ENCODE measurements at regions not wholly inside any gene's neighbourhood (a gene's known extent, or its start where the extent isn't known, plus 50 kb on each side); places are given as distances from the start of the nearest gene placed in this dataset.

DNA sequence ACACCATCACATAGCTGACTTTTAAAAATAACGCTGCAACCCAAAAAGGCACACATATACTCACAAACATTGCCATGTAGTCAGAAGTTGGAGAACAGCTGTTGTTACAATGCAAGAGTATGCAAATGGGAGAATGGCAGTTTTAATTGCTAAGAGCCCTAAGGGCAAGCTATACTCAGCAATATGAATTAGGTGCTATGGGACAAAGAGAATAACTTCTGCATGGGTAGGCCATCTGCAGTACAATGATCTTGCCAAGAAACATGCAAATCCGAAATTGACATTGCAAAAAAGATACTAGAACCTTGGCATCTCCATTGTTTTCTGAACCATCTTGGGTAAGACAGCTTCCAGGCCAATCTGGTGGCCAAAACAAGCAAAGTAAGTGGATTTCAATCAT is 697.8 kb downstream of the LRRIQ3 start:
- ChIA-PET POLR2A (no interaction called here), CTCF (no interaction called here)
- DNase-seq (ENCODE audit: low read depth, low spot score) (no peak), FAIRE-seq (no peak)
- no peaks in the 10 kb centered on the region for H3K36me3 ChIP-seq (ENCODE audit: control insufficient read depth in 2 of 2, extremely low read depth in 1 of 2, insufficient read depth in 2 of 2, low read length in 2 of 2)
- H3K4me1 ChIP-seq (ENCODE audit: control insufficient read depth, extremely low read depth, insufficient read depth, low read length), result no peaks in the 10 kb centered on the region
- dilution Hi-C loops (cut with MboI; ENCODE audit: extremely low pct_ligation_motif_present, low sequenced_read_pairs), result no loop called here
- no peaks in the 10 kb centered on the region for H3K27me3 ChIP-seq (ENCODE audit: control insufficient read depth in 2 of 2, insufficient read depth in 2 of 2, low read length in 2 of 2)
- no peaks in the 10 kb centered on the region for H4K20me1 ChIP-seq (replicated peaks; ENCODE audit: control insufficient read depth, extremely low read depth, insufficient read depth, low read length)
- no TSS peak for BruUV-seq (replicated peaks)
- H2AFZ ChIP-seq (ENCODE audit: low read depth, low read length), result no peak overlapping the region
- H3K9me3 ChIP-seq (replicated peaks; ENCODE audit: control insufficient read depth, insufficient read depth, low read length), result no peaks in the 10 kb centered on the region
- no peak overlapping the region for H3K4me2 ChIP-seq (ENCODE audit: insufficient read depth, low read length)
- intact Hi-C loops (cut with micrococcal nuclease), result no loop called here
- no peak overlapping the region for H3K4me3 ChIP-seq (replicated peaks in 1 of 3; ENCODE audit: insufficient read depth in 1 of 3, low read depth in 1 of 3, low read length in 3 of 3)
- TF ChIP-seq POLR2A (IDR thresholded peaks at IDR 0.05; ENCODE audit: low read depth, low read length) (no peak), EZH2 (IDR thresholded peaks at IDR 0.05; ENCODE audit: borderline replicate concordance, low read depth, low read length, severe bottlenecking) (no peak), POLR2AphosphoS5 (IDR thresholded peaks at IDR 0.05; ENCODE audit: insufficient read depth, low read depth, low read length) (no peak)
- TF ChIP-seq, protein P1, sequence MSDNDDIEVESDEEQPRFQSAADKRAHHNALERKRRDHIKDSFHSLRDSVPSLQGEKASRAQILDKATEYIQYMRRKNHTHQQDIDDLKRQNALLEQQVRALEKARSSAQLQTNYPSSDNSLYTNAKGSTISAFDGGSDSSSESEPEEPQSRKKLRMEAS (IDR thresholded peaks at IDR 0.05; ENCODE audit: insufficient read depth, insufficient read length), result no peak
- TF ChIP-seq, protein P2, sequence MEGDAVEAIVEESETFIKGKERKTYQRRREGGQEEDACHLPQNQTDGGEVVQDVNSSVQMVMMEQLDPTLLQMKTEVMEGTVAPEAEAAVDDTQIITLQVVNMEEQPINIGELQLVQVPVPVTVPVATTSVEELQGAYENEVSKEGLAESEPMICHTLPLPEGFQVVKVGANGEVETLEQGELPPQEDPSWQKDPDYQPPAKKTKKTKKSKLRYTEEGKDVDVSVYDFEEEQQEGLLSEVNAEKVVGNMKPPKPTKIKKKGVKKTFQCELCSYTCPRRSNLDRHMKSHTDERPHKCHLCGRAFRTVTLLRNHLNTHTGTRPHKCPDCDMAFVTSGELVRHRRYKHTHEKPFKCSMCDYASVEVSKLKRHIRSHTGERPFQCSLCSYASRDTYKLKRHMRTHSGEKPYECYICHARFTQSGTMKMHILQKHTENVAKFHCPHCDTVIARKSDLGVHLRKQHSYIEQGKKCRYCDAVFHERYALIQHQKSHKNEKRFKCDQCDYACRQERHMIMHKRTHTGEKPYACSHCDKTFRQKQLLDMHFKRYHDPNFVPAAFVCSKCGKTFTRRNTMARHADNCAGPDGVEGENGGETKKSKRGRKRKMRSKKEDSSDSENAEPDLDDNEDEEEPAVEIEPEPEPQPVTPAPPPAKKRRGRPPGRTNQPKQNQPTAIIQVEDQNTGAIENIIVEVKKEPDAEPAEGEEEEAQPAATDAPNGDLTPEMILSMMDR (IDR thresholded peaks at IDR 0.05; ENCODE audit: extremely low read depth in 1 of 2, insufficient read depth in 1 of 2, low read depth in 1 of 2, low read length in 2 of 2), result no peak
- no peak overlapping the region for H3K9ac ChIP-seq (replicated peaks; ENCODE audit: extremely low read depth, insufficient read depth, low read length)
- H3K79me2 ChIP-seq (ENCODE audit: control insufficient read depth, insufficient read depth, low read length), result no peaks in the 10 kb centered on the region
- H3K27ac ChIP-seq (ENCODE audit: insufficient read depth, low read depth, low read length), result no peak overlapping the region
- H3K9me1 ChIP-seq (replicated peaks; ENCODE audit: control insufficient read depth, extremely low read depth, insufficient read depth, low read length), result no peaks in the 10 kb centered on the region

DNA sequence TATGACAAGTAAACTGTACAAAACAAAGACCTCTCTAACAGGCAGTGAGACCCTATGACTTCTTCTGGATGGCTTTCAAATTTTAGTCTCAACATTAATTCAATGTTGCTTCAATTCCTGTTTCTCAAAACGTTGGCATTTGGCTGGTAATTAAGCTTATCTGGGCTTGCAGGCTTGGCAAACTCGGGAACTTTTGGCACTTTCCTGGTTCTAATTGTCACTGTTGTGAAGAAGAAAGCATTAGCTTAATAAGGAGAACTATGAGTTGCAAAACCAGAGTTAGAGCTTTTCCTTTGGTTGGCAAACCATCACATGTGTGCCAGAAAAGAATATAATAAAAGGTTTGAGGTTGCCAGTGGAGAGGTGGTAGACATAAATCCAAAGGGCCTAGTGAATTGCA is 698.3 kb downstream of the LRRIQ3 start:
- no peak overlapping the region for H3K27ac ChIP-seq (ENCODE audit: insufficient read depth, low read depth, low read length)
- BruUV-seq (replicated peaks), result no TSS peak
- H3K27me3 ChIP-seq (ENCODE audit: control insufficient read depth in 2 of 2, insufficient read depth in 2 of 2, low read length in 2 of 2), result no peaks in the 10 kb centered on the region
- no peaks in the 10 kb centered on the region for H3K4me1 ChIP-seq (ENCODE audit: control insufficient read depth, extremely low read depth, insufficient read depth, low read length)
- H3K9me3 ChIP-seq (replicated peaks; ENCODE audit: control insufficient read depth, insufficient read depth, low read length), result no peaks in the 10 kb centered on the region
- dilution Hi-C loops (cut with MboI; ENCODE audit: extremely low pct_ligation_motif_present, low sequenced_read_pairs), result no loop called here
- no peak for DNase-seq (ENCODE audit: low read depth, low spot score)
- FAIRE-seq, result no peak
- H4K20me1 ChIP-seq (replicated peaks; ENCODE audit: control insufficient read depth, extremely low read depth, insufficient read depth, low read length), result no peaks in the 10 kb centered on the region
- intact Hi-C loops (cut with micrococcal nuclease), result no loop called here
- H3K79me2 ChIP-seq (ENCODE audit: control insufficient read depth, insufficient read depth, low read length), result no peaks in the 10 kb centered on the region
- H3K36me3 ChIP-seq (ENCODE audit: control insufficient read depth in 2 of 2, extremely low read depth in 1 of 2, insufficient read depth in 2 of 2, low read length in 2 of 2), result no peaks in the 10 kb centered on the region
- H3K4me2 ChIP-seq (ENCODE audit: insufficient read depth, low read length), result no peak overlapping the region
- H3K9me1 ChIP-seq (replicated peaks; ENCODE audit: control insufficient read depth, extremely low read depth, insufficient read depth, low read length), result no peaks in the 10 kb centered on the region
- no peak overlapping the region for H3K9ac ChIP-seq (replicated peaks; ENCODE audit: extremely low read depth, insufficient read depth, low read length)
- ChIA-PET CTCF (no interaction called here), POLR2A (no interaction called here)
- TF ChIP-seq POLR2AphosphoS5 (IDR thresholded peaks at IDR 0.05; ENCODE audit: insufficient read depth, low read depth, low read length) (no peak), FOS (IDR thresholded peaks at IDR 0.05; ENCODE audit: borderline replicate concordance, insufficient read depth, low read length) (no peak), JUN (IDR thresholded peaks at IDR 0.05; ENCODE audit: borderline replicate concordance, insufficient read depth, insufficient read length, low read depth) (no peak), MYC (IDR thresholded peaks at IDR 0.05; ENCODE audit: low read depth, low read length) (no peak), POLR2A (IDR thresholded peaks at IDR 0.05; ENCODE audit: low read depth, low read length) (no peak), EZH2 (IDR thresholded peaks at IDR 0.05; ENCODE audit: borderline replicate concordance, low read depth, low read length, severe bottlenecking) (no peak), GATA2 (IDR thresholded peaks at IDR 0.05; ENCODE audit: insufficient read depth, insufficient read length, low read depth, low read length) (no peak)
- TF ChIP-seq, protein P1 (IDR thresholded peaks at IDR 0.05; ENCODE audit: insufficient read depth, insufficient read length), result no peak
- TF ChIP-seq, protein P2 (IDR thresholded peaks at IDR 0.05; ENCODE audit: extremely low read depth in 1 of 2, insufficient read depth in 1 of 2, low read depth in 1 of 2, low read length in 2 of 2), result no peak
- H2AFZ ChIP-seq (ENCODE audit: low read depth, low read length), result no peak overlapping the region
- H3K4me3 ChIP-seq (replicated peaks in 1 of 3; ENCODE audit: insufficient read depth in 1 of 3, low read depth in 1 of 3, low read length in 3 of 3), result no peak overlapping the region

All from endothelial cell of umbilical vein (primary cell).